ENCODE measurements at regions not wholly inside any gene's neighbourhood (a gene's known extent, or its start where the extent isn't known, plus 50 kb on each side); places are given as distances from the start of the nearest gene placed in this dataset.
"Not testable (repeated sequence)": the region's sequence is repeated elsewhere in the genome, so short reads cannot be mapped to it uniquely, and the experiment has no call there.

GRCh38 chr17:33560165-33560564 is 267.1 kb upstream of the ASIC2 start:
- POLR2A ChIA-PET: no interaction called here
- no peaks in the 10 kb centered on the region for H3K27me3 Mint-ChIP-seq (ENCODE audit: low read depth)

GRCh38 chr17:33560871-33561270 is 267.8 kb upstream of the ASIC2 start:
- DNase-seq (no peak), ATAC-seq (no peak)
- ChIA-PET POLR2A (no interaction called here), CTCF (interaction anchor here (0.6 kb wide), 1 partner anchor 123 kb away, joined by 3 read pairs; no protein-coding TSS in a partner anchor)
- Mint-ChIP-seq H3K4me1 (ENCODE audit: low read depth) (no peaks in the 10 kb centered on the region), H3K27me3 (ENCODE audit: low read depth) (no peaks in the 10 kb centered on the region), H3K36me3 (ENCODE audit: low read depth) (no peaks in the 10 kb centered on the region), H3K27ac (no peak overlapping the region), H3K9me3 (ENCODE audit: insufficient read depth) (no peaks in the 10 kb centered on the region), H3K4me3 (no peak overlapping the region)

More at GRCh38 chr17:33560165-33560564, 267.1 kb upstream of the ASIC2 start:
- no peak for DNase-seq
- ATAC-seq: no peak
- Mint-ChIP-seq H3K4me3 (no peak overlapping the region), H3K9me3 (ENCODE audit: insufficient read depth) (no peaks in the 10 kb centered on the region), H3K4me1 (ENCODE audit: low read depth) (no peaks in the 10 kb centered on the region), H3K27ac (no peak overlapping the region), H3K36me3 (ENCODE audit: low read depth) (no peaks in the 10 kb centered on the region)
- CTCF ChIA-PET: interaction anchor here (0.6 kb wide), 1 partner anchor 124 kb away, joined by 3 read pairs; no protein-coding TSS in a partner anchor

DNA sequence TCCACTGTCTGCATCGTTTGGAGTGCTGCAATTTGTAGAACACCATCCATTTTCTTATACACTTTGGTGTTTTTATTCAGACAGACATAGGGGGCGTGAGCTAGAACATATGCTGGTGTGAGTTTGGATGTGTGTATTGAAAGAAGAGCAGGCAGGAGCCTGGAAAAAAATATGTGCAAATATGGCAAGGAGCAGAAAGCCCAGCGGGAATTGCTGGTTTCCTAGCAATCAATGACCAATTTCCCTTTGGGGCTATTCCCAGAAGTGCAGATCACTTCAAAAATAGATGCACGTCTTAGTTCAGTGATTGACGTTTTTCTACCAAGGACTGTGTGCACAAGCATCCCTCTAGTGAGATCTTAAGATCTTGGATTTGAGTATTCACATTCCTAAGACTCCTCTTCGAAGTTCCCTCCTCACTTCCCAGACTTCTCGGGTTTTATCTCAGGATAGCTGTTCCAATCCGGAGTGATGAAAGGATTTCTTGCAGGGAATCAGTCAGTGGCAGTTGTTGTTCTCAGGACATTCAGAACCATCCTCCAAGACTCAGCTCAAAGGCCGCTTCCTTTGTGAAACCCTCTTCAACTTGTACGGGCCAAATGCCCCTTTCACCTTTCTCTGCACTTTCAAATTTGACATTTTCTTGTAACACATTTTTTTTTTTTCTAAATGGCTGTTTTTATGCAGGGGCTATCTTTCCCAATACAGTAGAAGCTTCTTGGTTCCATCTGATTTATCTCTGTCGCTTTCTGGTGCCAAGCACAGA is 268.7 kb upstream of the ASIC2 start:
- ChIA-PET POLR2A (no interaction called here), CTCF (interaction anchor here (0.6 kb wide), 1 partner anchor 13 kb away, joined by 3 read pairs; no protein-coding TSS in a partner anchor)
- Mint-ChIP-seq H3K4me3 (no peak overlapping the region), H3K9me3 (ENCODE audit: insufficient read depth) (no peaks in the 10 kb centered on the region), H3K4me1 (ENCODE audit: low read depth) (no peaks in the 10 kb centered on the region), H3K27me3 (ENCODE audit: low read depth) (no peaks in the 10 kb centered on the region), H3K27ac (no peak overlapping the region), H3K36me3 (ENCODE audit: low read depth) (no peaks in the 10 kb centered on the region)
- ATAC-seq (no peak), DNase-seq (no peak)

GRCh38 chr17:33562792-33563191 is 269.7 kb upstream of the ASIC2 start:
- no peak overlapping the region for H3K27ac Mint-ChIP-seq
- no peaks in the 10 kb centered on the region for H3K9me3 Mint-ChIP-seq (ENCODE audit: insufficient read depth)
- no peak for ATAC-seq
- H3K4me3 Mint-ChIP-seq: no peak overlapping the region
- no peaks in the 10 kb centered on the region for H3K36me3 Mint-ChIP-seq (ENCODE audit: low read depth)
- no peaks in the 10 kb centered on the region for H3K27me3 Mint-ChIP-seq (ENCODE audit: low read depth)
- ChIA-PET CTCF (no interaction called here), POLR2A (no interaction called here)
- no peak for DNase-seq
- no peaks in the 10 kb centered on the region for H3K4me1 Mint-ChIP-seq (ENCODE audit: low read depth)

DNA sequence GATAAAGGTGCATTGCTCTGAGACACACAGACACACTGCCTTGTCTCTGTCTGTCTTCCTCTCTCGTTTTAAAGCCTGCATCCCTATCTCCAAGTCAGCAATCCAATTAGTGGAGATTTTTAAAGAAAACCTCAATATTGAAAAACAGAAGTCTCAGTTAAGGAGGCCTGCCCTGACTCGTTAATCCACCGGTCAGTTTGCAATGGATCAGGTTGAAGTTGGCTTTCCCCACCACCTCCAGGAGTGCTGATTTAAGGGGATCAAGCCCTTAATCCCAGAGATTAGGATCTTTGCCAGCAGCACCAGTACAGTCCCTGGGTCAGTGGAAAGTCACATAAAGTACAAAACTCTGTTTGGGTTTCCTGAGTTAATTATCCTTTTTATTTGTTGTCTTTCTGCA is 271.1 kb upstream of the ASIC2 start:
- Mint-ChIP-seq H3K36me3 (ENCODE audit: low read depth) (no peaks in the 10 kb centered on the region), H3K9me3 (ENCODE audit: insufficient read depth) (no peaks in the 10 kb centered on the region), H3K27ac (no peak overlapping the region), H3K4me1 (ENCODE audit: low read depth) (no peaks in the 10 kb centered on the region), H3K27me3 (ENCODE audit: low read depth) (no peaks in the 10 kb centered on the region), H3K4me3 (no peak overlapping the region)
- DNase-seq (no peak), ATAC-seq (no peak)
- ChIA-PET POLR2A (no interaction called here), CTCF (no interaction called here)

- ATAC-seq (no peak), DNase-seq (no peak)
- Mint-ChIP-seq H3K27me3 (ENCODE audit: low read depth) (no peaks in the 10 kb centered on the region), H3K36me3 (ENCODE audit: low read depth) (no peaks in the 10 kb centered on the region), H3K9me3 (ENCODE audit: insufficient read depth) (no peaks in the 10 kb centered on the region), H3K4me3 (no peak overlapping the region), H3K27ac (no peak overlapping the region), H3K4me1 (ENCODE audit: low read depth) (no peaks in the 10 kb centered on the region)
- POLR2A ChIA-PET: no interaction called here
- CTCF ChIA-PET: no interaction called here
Observed at GRCh38 chr17:33567223-33567622, 274.1 kb upstream of the ASIC2 start.

- Mint-ChIP-seq H3K27ac (no peak overlapping the region), H3K9me3 (ENCODE audit: insufficient read depth) (no peaks in the 10 kb centered on the region), H3K36me3 (ENCODE audit: low read depth) (no peaks in the 10 kb centered on the region), H3K4me1 (ENCODE audit: low read depth) (no peaks in the 10 kb centered on the region), H3K4me3 (no peak overlapping the region), H3K27me3 (ENCODE audit: low read depth) (no peaks in the 10 kb centered on the region)
- ATAC-seq (no peak), DNase-seq (no peak)
- ChIA-PET CTCF (no interaction called here), POLR2A (no interaction called here)
Observed at GRCh38 chr17:33572615-33573014, 279.5 kb upstream of the ASIC2 start.

- Mint-ChIP-seq H3K4me3 (no peak overlapping the region), H3K4me1 (ENCODE audit: low read depth) (no peaks in the 10 kb centered on the region), H3K36me3 (ENCODE audit: low read depth) (no peaks in the 10 kb centered on the region), H3K9me3 (ENCODE audit: insufficient read depth) (no peaks in the 10 kb centered on the region), H3K27me3 (ENCODE audit: low read depth) (no peaks in the 10 kb centered on the region), H3K27ac (no peak overlapping the region)
- ChIA-PET POLR2A (no interaction called here), CTCF (no interaction called here)
- DNase-seq (no peak), ATAC-seq (no peak)
Observed at GRCh38 chr17:33574942-33575445, 281.9 kb upstream of the ASIC2 start.

- DNase-seq; H3K36me3 Mint-ChIP-seq (ENCODE audit: low read depth); H3K27ac Mint-ChIP-seq; H3K27me3 Mint-ChIP-seq (ENCODE audit: low read depth); CTCF ChIA-PET; H3K4me1 Mint-ChIP-seq (ENCODE audit: low read depth); ATAC-seq; H3K4me3 Mint-ChIP-seq; H3K9me3 Mint-ChIP-seq (ENCODE audit: insufficient read depth); POLR2A ChIA-PET: not testable (repeated sequence)
Observed at GRCh38 chr17:33579740-33580139, 286.6 kb upstream of the ASIC2 start.

DNA sequence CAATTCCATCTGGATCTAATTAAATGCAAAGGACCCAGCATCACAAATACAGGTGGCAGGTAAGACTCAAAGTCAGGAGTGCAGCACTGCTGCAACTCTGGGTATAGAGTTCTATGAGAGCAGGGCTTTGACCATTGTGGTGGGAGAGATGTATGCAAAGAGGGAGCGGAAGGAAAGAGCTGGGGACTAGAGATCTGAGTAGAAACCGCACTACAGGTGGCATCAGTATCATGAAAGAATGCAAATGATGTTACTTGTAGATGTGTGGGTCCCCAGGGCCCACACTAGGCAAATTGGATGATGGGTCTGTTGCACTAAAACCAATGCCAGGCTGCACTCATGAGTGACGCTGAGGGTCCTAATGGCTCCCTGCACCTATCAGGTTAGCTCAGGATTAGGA is 287.1 kb upstream of the ASIC2 start:
- no peaks in the 10 kb centered on the region for H3K36me3 Mint-ChIP-seq (ENCODE audit: low read depth)
- CTCF ChIA-PET: no interaction called here

GRCh38 chr17:33582661-33583060 is 289.6 kb upstream of the ASIC2 start:
- no peak overlapping the region for H3K27ac Mint-ChIP-seq
- no peaks in the 10 kb centered on the region for H3K4me1 Mint-ChIP-seq (ENCODE audit: low read depth)
- ChIA-PET CTCF (no interaction called here), POLR2A (no interaction called here)
- no peak for DNase-seq
- H3K27me3 Mint-ChIP-seq (ENCODE audit: low read depth): peaks cover under 1% of the 10 kb centered on the region
- H3K4me3 Mint-ChIP-seq: no peak overlapping the region
- H3K9me3 Mint-ChIP-seq (ENCODE audit: insufficient read depth): no peaks in the 10 kb centered on the region
- no peak for ATAC-seq
- H3K36me3 Mint-ChIP-seq (ENCODE audit: low read depth): no peaks in the 10 kb centered on the region

More for the DNA sequence above, 287.1 kb upstream of the ASIC2 start:
- Mint-ChIP-seq H3K4me1 (ENCODE audit: low read depth) (no peaks in the 10 kb centered on the region), H3K27ac (no peak overlapping the region), H3K4me3 (no peak overlapping the region), H3K9me3 (ENCODE audit: insufficient read depth) (no peaks in the 10 kb centered on the region), H3K27me3 (ENCODE audit: low read depth) (no peaks in the 10 kb centered on the region)
- POLR2A ChIA-PET: no interaction called here
- no peak for DNase-seq
- ATAC-seq: no peak

- ChIA-PET CTCF (no interaction called here), POLR2A (no interaction called here)
- H3K27ac Mint-ChIP-seq: no peak overlapping the region
- H3K4me3 Mint-ChIP-seq: no peak overlapping the region
- no peak for ATAC-seq
- no peaks in the 10 kb centered on the region for H3K4me1 Mint-ChIP-seq (ENCODE audit: low read depth)
- H3K27me3 Mint-ChIP-seq (ENCODE audit: low read depth): peaks cover 3% of the 10 kb centered on the region
- DNase-seq: no peak
- no peaks in the 10 kb centered on the region for H3K9me3 Mint-ChIP-seq (ENCODE audit: insufficient read depth)
- H3K36me3 Mint-ChIP-seq (ENCODE audit: low read depth): no peaks in the 10 kb centered on the region
Observed at GRCh38 chr17:33583518-33584417, 290.7 kb upstream of the ASIC2 start.

Measured in activated CD8-positive, alpha-beta T cell treated with anti-CD3 and anti-CD28 coated beads, Interleukin-2, amount 10 ng/mL, durations not matched to agents 7 days and 5 days (primary cell).